IMR-90 (cell line): ENCODE measurements at regions not wholly inside any gene's neighbourhood (a gene's known extent, or its start where the extent isn't known, plus 50 kb on each side); places are given as distances from the start of the nearest gene placed in this dataset.

ENCODE experiments used
- ATAC-seq: fragments of 200-7000 bp; cut with Tn5 transposase; 2 replicates; pipeline ENCODE4 v1.9.1; 2020; ENCODE audit warnings: low read depth, mild to moderate bottlenecking, moderate library complexity
- BruUV-seq: library from RNA; stranded (reverse); fragments of 400-500 nt; replicated peaks from 2 replicates; lab custom pipeline; 2021; lab: Mats Ljungman, UMichigan
- CTCF ChIA-PET: fragments of 300-600 bp; formaldehyde crosslinking; extraction: SDS; loops from one replicate; lab custom pipeline; 2021; ENCODE audit warnings: antibody characterized with exemption; lab: Yijun Ruan, JAX
- POLR2A ChIA-PET: fragments of 300-600 bp; sonication (Branson Sonifier 250); formaldehyde crosslinking; loops from one replicate; lab custom pipeline; 2022; ENCODE audit warnings: antibody characterized with exemption; ENCODE audit not compliant: unreplicated experiment; lab: Charles Lee
- DNase-seq: peaks from one replicate; pipeline ENCODE4 v3.0.0; 2013
- H2AFZ ChIP-seq: replicated peaks from 2 replicates; pipeline ENCODE3; 2013; ENCODE audit warnings: low read length, mild to moderate bottlenecking; ENCODE audit not compliant: poor library complexity
- H2AK5ac ChIP-seq: 2 replicates; pipeline ENCODE4 v1.6.1; 2013; ENCODE audit warnings: low read depth, low read length, inconsistent platforms
- H2AK9ac ChIP-seq: replicated peaks from 2 replicates; pipeline ENCODE3; 2013; ENCODE audit warnings: mild to moderate bottlenecking, low read depth, low read length, moderate library complexity; ENCODE audit not compliant: poor library complexity
- H2BK120ac ChIP-seq: 2 replicates; pipeline ENCODE4 v1.6.1; 2013; ENCODE audit warnings: low read depth, low read length, inconsistent platforms
- H2BK15ac ChIP-seq: 3 replicates; pipeline ENCODE4 v1.6.1; 2013; ENCODE audit warnings: low read depth, low read length, inconsistent platforms
- H2BK20ac ChIP-seq: 2 replicates; pipeline ENCODE4 v1.6.1; 2013; ENCODE audit warnings: low read depth, mild to moderate bottlenecking, inconsistent platforms, low read length, moderate library complexity
- H2BK5ac ChIP-seq: 2 replicates; pipeline ENCODE4 v1.6.1; 2013; ENCODE audit warnings: mild to moderate bottlenecking, low read depth, low read length, inconsistent platforms; ENCODE audit not compliant: poor library complexity, severe bottlenecking
- H3K14ac ChIP-seq: replicated peaks from 2 replicates; pipeline ENCODE4 v1.6.1; 2013; ENCODE audit warnings: low read depth, low read length, inconsistent platforms
- H3K18ac ChIP-seq: 2 replicates; pipeline ENCODE4 v1.6.1; 2013; ENCODE audit warnings: low read depth, low read length, control low read depth
- H3K23ac ChIP-seq: 2 replicates; pipeline ENCODE4 v1.6.1; 2013; ENCODE audit warnings: low read depth, low read length, inconsistent platforms
- H3K27ac ChIP-seq: 2 replicates; pipeline ENCODE4 v1.5.1; 2013; ENCODE audit warnings: mild to moderate bottlenecking, control low read depth, low read length; ENCODE audit not compliant: insufficient read depth
- H3K27me3 ChIP-seq: 2 replicates; pipeline ENCODE4 v1.6.1; 2013; ENCODE audit warnings: low read length; ENCODE audit not compliant: control insufficient read depth, insufficient read depth
- H3K36me3 ChIP-seq: 2 replicates; pipeline ENCODE4 v1.6.1; 2013; ENCODE audit warnings: low read length, mixed read lengths; ENCODE audit not compliant: control insufficient read depth, insufficient read depth
- H3K4ac ChIP-seq: 2 replicates; pipeline ENCODE4 v1.6.1; 2013; ENCODE audit warnings: low read depth, low read length, inconsistent platforms
- H3K4me1 ChIP-seq: 2 replicates; pipeline ENCODE4 v1.6.1; 2013; ENCODE audit warnings: low read length, mixed read lengths; ENCODE audit not compliant: control insufficient read depth, insufficient read depth
- H3K4me2 ChIP-seq: 2 replicates; pipeline ENCODE4 v1.6.1; 2013; ENCODE audit warnings: low read depth, mild to moderate bottlenecking, control low read depth, low read length, moderate library complexity
- H3K4me3 ChIP-seq: 2 replicates; pipeline ENCODE4 v1.5.1; 2013; ENCODE audit warnings: low read depth, mild to moderate bottlenecking, control low read depth, low read length, moderate library complexity; ENCODE audit not compliant: insufficient read depth
- H3K56ac ChIP-seq: 2 replicates; pipeline ENCODE4 v1.6.1; 2013; ENCODE audit warnings: low read length, inconsistent platforms; ENCODE audit not compliant: insufficient read depth; ENCODE audit errors: extremely low read depth
- H3K79me1 ChIP-seq, 2 experiments: 2 replicates each; pipeline ENCODE4 v1.6.1; 2013; ENCODE audit warnings: low read length in 2 of 2, inconsistent platforms in 1 of 2, low read depth in 1 of 2
- H3K9ac ChIP-seq: 2 replicates; pipeline ENCODE4 v1.6.1; 2013; ENCODE audit warnings: low read depth, low read length, control low read depth
- H3K9me1 ChIP-seq: 2 replicates; pipeline ENCODE4 v1.6.1; 2013; ENCODE audit warnings: low read length, inconsistent platforms; ENCODE audit not compliant: insufficient read depth
- H3K9me3 ChIP-seq: 2 replicates; pipeline ENCODE4 v1.6.1; 2013; ENCODE audit warnings: low read length; ENCODE audit not compliant: control insufficient read depth, insufficient read depth
- H4K20me1 ChIP-seq: 2 replicates; pipeline ENCODE4 v1.6.1; 2013; ENCODE audit warnings: low read length, inconsistent platforms; ENCODE audit not compliant: insufficient read depth
- H4K5ac ChIP-seq: 2 replicates; pipeline ENCODE4 v1.6.1; 2013; ENCODE audit warnings: mild to moderate bottlenecking, low read depth, low read length, control low read depth
- H4K8ac ChIP-seq, 2 experiments: 2 replicates each; pipeline ENCODE4 v1.6.1; 2013; ENCODE audit warnings: low read depth in 2 of 2, low read length in 2 of 2, control low read depth in 1 of 2, inconsistent platforms in 1 of 2
- H4K91ac ChIP-seq: 2 replicates; pipeline ENCODE4 v1.6.1; 2013; ENCODE audit warnings: low read depth, low read length, inconsistent platforms; ENCODE audit not compliant: insufficient read depth
- BHLHE40 ChIP-seq: fragments of 150-350 bp; IDR thresholded peaks from 2 replicates; pipeline ENCODE4 v1.6.1; 2016; ENCODE audit warnings: mild to moderate bottlenecking, low read depth, low read length
- CEBPB ChIP-seq: IDR thresholded peaks from 2 replicates; pipeline ENCODE4 v1.6.1; 2012; ENCODE audit warnings: low read depth, low read length, improper control_type of control experiment
- CHD1 ChIP-seq: IDR thresholded peaks from 2 replicates; pipeline ENCODE4 v1.6.1; 2012; ENCODE audit warnings: low read depth, low read length, improper control_type of control experiment
- CTCF ChIP-seq: conservative IDR thresholded peaks from 2 replicates; pipeline ENCODE4 v1.5.1; 2012; ENCODE audit warnings: mild to moderate bottlenecking, low read depth, low read length, improper control_type of control experiment
- ELK1 ChIP-seq: fragments of 150-350 bp; IDR thresholded peaks from 2 replicates; pipeline ENCODE4 v1.6.1; 2016; ENCODE audit warnings: low read depth, mild to moderate bottlenecking, low read length, moderate library complexity, borderline replicate concordance
- FOS ChIP-seq: fragments of 150-350 bp; IDR thresholded peaks from 2 replicates; pipeline ENCODE4 v1.6.1; 2016; ENCODE audit warnings: low read depth, low read length
- MAFK ChIP-seq: IDR thresholded peaks from 2 replicates; pipeline ENCODE4 v1.6.1; 2012; ENCODE audit warnings: low read depth, low read length, improper control_type of control experiment
- MAZ ChIP-seq: IDR thresholded peaks from 2 replicates; pipeline ENCODE4 v1.6.1; 2012; ENCODE audit warnings: low read depth, mild to moderate bottlenecking, low read length, improper control_type of control experiment, moderate library complexity, borderline replicate concordance
- MXI1 ChIP-seq: IDR thresholded peaks from 2 replicates; pipeline ENCODE4 v1.6.1; 2012; ENCODE audit warnings: low read depth, mild to moderate bottlenecking, low read length, moderate library complexity, borderline replicate concordance
- NFE2L2 ChIP-seq: fragments of 150-350 bp; IDR thresholded peaks from 2 replicates; pipeline ENCODE4 v1.6.1; 2016; ENCODE audit warnings: low read depth, mild to moderate bottlenecking, low read length
- POLR2A ChIP-seq: IDR thresholded peaks from 2 replicates; pipeline ENCODE4 v1.6.1; 2012; ENCODE audit warnings: mild to moderate bottlenecking, low read depth, low read length
- RAD21 ChIP-seq: IDR thresholded peaks from 2 replicates; pipeline ENCODE4 v1.6.1; 2012; ENCODE audit warnings: low read length, improper control_type of control experiment
- RCOR1 ChIP-seq: IDR thresholded peaks from 2 replicates; pipeline ENCODE4 v1.6.1; 2012; ENCODE audit warnings: mild to moderate bottlenecking, low read length, improper control_type of control experiment; ENCODE audit not compliant: insufficient replicate concordance
- RFX5 ChIP-seq: IDR thresholded peaks from 2 replicates; pipeline ENCODE4 v1.8.0; 2012; ENCODE audit warnings: low read depth, mild to moderate bottlenecking, low read length, moderate library complexity
- WGBS, 2 experiments: methylation state at CpG; one replicate each; pipeline versions ENCODE4 v1.1.5 to v1.1.7; 2013; ENCODE audit warnings: missing lambda C conversion rate in 2 of 2; ENCODE audit not compliant: insufficient read length in 1 of 2; ENCODE audit errors: extremely low coverage in 2 of 2; 5-methylcytosine and 5-hydroxymethylcytosine counted together
- dilution Hi-C: fragments of 300-500 bp; cut with HindIII; formaldehyde crosslinking; loops from one replicate; pipeline ENCODE4 v1.14.3; 2018; ENCODE audit warnings: low sequenced_read_pairs; ENCODE audit not compliant: unreplicated experiment
- in situ Hi-C: fragments of 300-500 bp; cut with MboI; formaldehyde crosslinking; loops from 3 replicates; pipeline ENCODE4 v1.14.3; 2019; ENCODE audit warnings: low sequenced_read_pairs, inconsistent platforms, mixed read lengths
- intact Hi-C: fragments of 100-400 bp; cut with micrococcal nuclease; formaldehyde crosslinking; loops from 2 replicates; pipeline ENCODE4 v1.10.0; 2022
- TF ChIP-seq, protein P1 (sequence below): fragments of 150-350 bp; IDR thresholded peaks from 2 replicates; pipeline ENCODE4 v1.6.1; 2017; ENCODE audit warnings: mild to moderate bottlenecking, antibody characterized with exemption, low read length, low read depth

DNA sequence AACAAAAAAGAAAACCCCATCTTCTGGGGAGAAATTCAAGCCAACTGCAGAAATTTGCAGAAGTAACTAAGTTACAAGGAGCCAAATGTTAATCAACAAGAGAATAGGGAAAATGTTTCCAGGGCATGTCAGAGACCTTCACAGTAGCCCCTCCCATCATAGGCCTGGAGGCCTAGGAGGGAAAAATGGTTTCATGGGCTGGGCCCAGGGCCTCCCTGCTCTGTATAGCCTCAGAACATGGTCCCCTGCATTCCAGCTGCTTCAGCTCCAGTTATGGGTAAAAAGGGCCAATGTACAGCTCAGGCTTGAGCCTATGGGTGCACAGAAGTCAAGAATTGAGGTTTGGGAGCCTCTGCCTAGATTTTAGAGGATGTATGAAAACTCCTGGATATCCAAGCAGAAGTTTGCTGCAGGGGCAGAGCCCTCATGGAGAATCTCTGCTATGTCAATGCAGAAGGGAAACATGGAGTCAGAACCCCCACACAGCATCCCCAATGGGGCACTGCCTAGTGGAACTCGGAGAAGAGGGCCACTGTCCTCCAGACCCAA, 260.9 kb downstream of the DUSP6 start:
- H2AFZ ChIP-seq, result no peak overlapping the region
- H4K91ac ChIP-seq, result no peak overlapping the region
- no peaks in the 10 kb centered on the region for H3K79me1 ChIP-seq
- TF ChIP-seq CEBPB, result no peak
- TF ChIP-seq RFX5, result no peak
- TF ChIP-seq RCOR1, result no peak
- no peak for TF ChIP-seq MAZ
- TF ChIP-seq POLR2A, result no peak
- no peak for TF ChIP-seq CTCF
- TF ChIP-seq BHLHE40, result no peak
- TF ChIP-seq NFE2L2, result no peak
- no peak for TF ChIP-seq MXI1
- TF ChIP-seq CHD1, result no peak
- TF ChIP-seq RAD21, result no peak
- TF ChIP-seq, protein P1, sequence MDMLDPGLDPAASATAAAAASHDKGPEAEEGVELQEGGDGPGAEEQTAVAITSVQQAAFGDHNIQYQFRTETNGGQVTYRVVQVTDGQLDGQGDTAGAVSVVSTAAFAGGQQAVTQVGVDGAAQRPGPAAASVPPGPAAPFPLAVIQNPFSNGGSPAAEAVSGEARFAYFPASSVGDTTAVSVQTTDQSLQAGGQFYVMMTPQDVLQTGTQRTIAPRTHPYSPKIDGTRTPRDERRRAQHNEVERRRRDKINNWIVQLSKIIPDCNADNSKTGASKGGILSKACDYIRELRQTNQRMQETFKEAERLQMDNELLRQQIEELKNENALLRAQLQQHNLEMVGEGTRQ, result no peak
- no peak for TF ChIP-seq FOS
- TF ChIP-seq MAFK, result no peak
- no peak for TF ChIP-seq ELK1
- H2BK15ac ChIP-seq, result no peak overlapping the region
- H3K56ac ChIP-seq, result no peak overlapping the region
- no peak overlapping the region for H2BK120ac ChIP-seq
- H3K4ac ChIP-seq, result no peak overlapping the region
- H4K5ac ChIP-seq, result no peak overlapping the region
- intact Hi-C loops, result no loop called here
- H3K27me3 ChIP-seq, result no peaks in the 10 kb centered on the region
- H3K4me2 ChIP-seq, result no peak overlapping the region
- no peak overlapping the region for H4K8ac ChIP-seq
- no peak overlapping the region for H2BK20ac ChIP-seq
- DNase-seq, result no peak
- H3K27ac ChIP-seq, result no peak overlapping the region
- dilution Hi-C loops, result no loop called here
- WGBS, 2 experiments, result no CpG with 5 or more reads among the region's 1 CpG
- no peak overlapping the region for H3K23ac ChIP-seq
- H3K4me1 ChIP-seq, result no peaks in the 10 kb centered on the region
- no peak for ATAC-seq
- H3K18ac ChIP-seq, result no peak overlapping the region
- ChIA-PET POLR2A (no interaction called here), CTCF (no interaction called here)
- H2BK5ac ChIP-seq, result no peak overlapping the region
- H3K4me3 ChIP-seq, result no peak overlapping the region
- H3K9me3 ChIP-seq, result peaks cover 9% of the 10 kb centered on the region
- no TSS peak for BruUV-seq
- no peaks in the 10 kb centered on the region for H3K36me3 ChIP-seq
- H2AK9ac ChIP-seq, result no peak overlapping the region
- no peaks in the 10 kb centered on the region for H3K9me1 ChIP-seq
- in situ Hi-C loops, result no loop called here
- H4K20me1 ChIP-seq, result no peaks in the 10 kb centered on the region
- no peak overlapping the region for H3K14ac ChIP-seq
- H3K9ac ChIP-seq, result no peak overlapping the region
- no peak overlapping the region for H2AK5ac ChIP-seq
